ENCODE measurements at regions not wholly inside any gene's neighbourhood (a gene's known extent, or its start where the extent isn't known, plus 50 kb on each side); places are given as distances from the start of the nearest gene placed in this dataset.

GRCh38 chr18:76554547-76555222 lies 59.6 kb upstream of the ZNF516 start:
- Histone ChIP-seq H4K20me1 (ENCODE audit: control insufficient read depth, insufficient read depth, insufficient read length) (no peaks in the 10 kb centered on the region), H3K14ac (ENCODE audit: insufficient read depth, low read length) (no peak overlapping the region), H3K27me3 (ENCODE audit: insufficient read depth, low read length) (no peaks in the 10 kb centered on the region), H4K91ac (ENCODE audit: insufficient read length, low read depth, low read length) (no peak overlapping the region), H3K23me2 (ENCODE audit: insufficient read length, low read depth, low read length, poor library complexity, severe bottlenecking) (no peaks in the 10 kb centered on the region), H4K8ac (replicated peaks; ENCODE audit: insufficient read length, low read depth, low read length) (no peak overlapping the region), H2BK20ac (ENCODE audit: low read depth, low read length, poor library complexity, severe bottlenecking) (no peak overlapping the region), H3K27ac (ENCODE audit: insufficient read length, low read depth, low read length) (no peak overlapping the region), H3K9me3 (ENCODE audit: control insufficient read depth, low read depth, low read length) (no peaks in the 10 kb centered on the region), H3K79me1 (ENCODE audit: insufficient read depth, low read depth, low read length, poor library complexity, severe bottlenecking) (no peaks in the 10 kb centered on the region), H3K4me2 (ENCODE audit: insufficient read depth, insufficient read length, low read length) (no peak overlapping the region), H3K56ac (ENCODE audit: insufficient read length, low read depth, low read length) (no peak overlapping the region), H2BK12ac (ENCODE audit: insufficient read length, low read depth, low read length) (no peak overlapping the region), H3K4me1 (ENCODE audit: insufficient read depth, low read length) (no peaks in the 10 kb centered on the region), H3K79me2 (ENCODE audit: insufficient read depth, low read length) (no peaks in the 10 kb centered on the region), H4K5ac (ENCODE audit: insufficient read length, low read depth, low read length) (no peak overlapping the region), H2AK5ac (ENCODE audit: insufficient read length, low read length) (no peak overlapping the region), H3K9ac (ENCODE audit: extremely low read depth, insufficient read length, low read length) (no peak overlapping the region), H3K4ac (ENCODE audit: low read depth, low read length) (no peak overlapping the region), H3K18ac (ENCODE audit: insufficient read length, low read depth, low read length) (no peak overlapping the region), H3K23ac (ENCODE audit: insufficient read length, low read depth, low read length) (no peak overlapping the region), H3T11ph (ENCODE audit: low read length) (no peak overlapping the region), H2BK5ac (ENCODE audit: insufficient read length, low read length) (no peak overlapping the region), H2BK15ac (ENCODE audit: low read depth, low read length) (no peak overlapping the region), H2AFZ (ENCODE audit: low read length) (no peak overlapping the region), H2BK120ac (ENCODE audit: low read depth, low read length, poor library complexity, severe bottlenecking) (no peak overlapping the region)
- H3K27ac Mint-ChIP-seq = no peak overlapping the region
- DNase-seq = no peak
- H3K4me3 Mint-ChIP-seq = no peak overlapping the region
- no peaks in the 10 kb centered on the region for H3K9me3 Mint-ChIP-seq
- H3K4me1 Mint-ChIP-seq = peaks cover 8% of the 10 kb centered on the region in 2 experiments
- peaks cover 9% of the 10 kb centered on the region for H3K27me3 Mint-ChIP-seq (ENCODE audit: low read depth)
- H3K36me3 Mint-ChIP-seq (ENCODE audit: insufficient read depth in 1 of 3, low read depth in 3 of 3) = no peaks in the 10 kb centered on the region
- no CpG with 5 or more reads among the region's 12 CpGs for WGBS (ENCODE audit: extremely low coverage, insufficient read length, low lambda C conversion rate)
- TF ChIP-seq, protein P1, sequence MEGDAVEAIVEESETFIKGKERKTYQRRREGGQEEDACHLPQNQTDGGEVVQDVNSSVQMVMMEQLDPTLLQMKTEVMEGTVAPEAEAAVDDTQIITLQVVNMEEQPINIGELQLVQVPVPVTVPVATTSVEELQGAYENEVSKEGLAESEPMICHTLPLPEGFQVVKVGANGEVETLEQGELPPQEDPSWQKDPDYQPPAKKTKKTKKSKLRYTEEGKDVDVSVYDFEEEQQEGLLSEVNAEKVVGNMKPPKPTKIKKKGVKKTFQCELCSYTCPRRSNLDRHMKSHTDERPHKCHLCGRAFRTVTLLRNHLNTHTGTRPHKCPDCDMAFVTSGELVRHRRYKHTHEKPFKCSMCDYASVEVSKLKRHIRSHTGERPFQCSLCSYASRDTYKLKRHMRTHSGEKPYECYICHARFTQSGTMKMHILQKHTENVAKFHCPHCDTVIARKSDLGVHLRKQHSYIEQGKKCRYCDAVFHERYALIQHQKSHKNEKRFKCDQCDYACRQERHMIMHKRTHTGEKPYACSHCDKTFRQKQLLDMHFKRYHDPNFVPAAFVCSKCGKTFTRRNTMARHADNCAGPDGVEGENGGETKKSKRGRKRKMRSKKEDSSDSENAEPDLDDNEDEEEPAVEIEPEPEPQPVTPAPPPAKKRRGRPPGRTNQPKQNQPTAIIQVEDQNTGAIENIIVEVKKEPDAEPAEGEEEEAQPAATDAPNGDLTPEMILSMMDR (conservative IDR thresholded peaks at IDR 0.05) = no peak
